WERI-Rb-1 (cell line): ENCODE measurements at regions not wholly inside any gene's neighbourhood (a gene's known extent, or its start where the extent isn't known, plus 50 kb on each side); places are given as distances from the start of the nearest gene placed in this dataset.
"Not testable (repeated sequence)": the region's sequence is repeated elsewhere in the genome, so short reads cannot be mapped to it uniquely, and the experiment has no call there.

ENCODE experiments used
- DNase-seq: peaks from one replicate; pipeline ENCODE4 v3.0.0-alpha.2; 2020
- H3K27ac ChIP-seq: fragments of 250-450 bp; sonication (Bioruptor Pico); 2 replicates; pipeline ENCODE4 v1.5.1; 2020; ENCODE audit warnings: mild to moderate bottlenecking, moderate library complexity
- H3K27me3 ChIP-seq: fragments of 250-450 bp; sonication (Bioruptor Pico); 2 replicates; pipeline ENCODE4 v1.5.1; 2021; ENCODE audit warnings: mild to moderate bottlenecking, low read depth, moderate library complexity; ENCODE audit not compliant: insufficient read depth, severe bottlenecking
- H3K36me3 ChIP-seq: fragments of 250-450 bp; sonication (Bioruptor Pico); 2 replicates; pipeline ENCODE4 v1.5.1; 2020; ENCODE audit warnings: mild to moderate bottlenecking, moderate library complexity
- H3K4me3 ChIP-seq: 2 replicates; pipeline ENCODE4 v1.5.1; 2011; ENCODE audit warnings: low read depth, mild to moderate bottlenecking, control low read depth, low read length
- H3K9me3 ChIP-seq: fragments of 250-450 bp; sonication (Bioruptor Pico); 2 replicates; pipeline ENCODE4 v1.5.1; 2021; ENCODE audit warnings: mild to moderate bottlenecking, moderate library complexity; ENCODE audit not compliant: severe bottlenecking
- TF ChIP-seq, protein P1 (sequence below): IDR thresholded peaks from 2 replicates; pipeline ENCODE4 v1.5.1; 2011; ENCODE audit warnings: low read depth, mild to moderate bottlenecking, control low read depth, inconsistent platforms, low read length

DNA sequence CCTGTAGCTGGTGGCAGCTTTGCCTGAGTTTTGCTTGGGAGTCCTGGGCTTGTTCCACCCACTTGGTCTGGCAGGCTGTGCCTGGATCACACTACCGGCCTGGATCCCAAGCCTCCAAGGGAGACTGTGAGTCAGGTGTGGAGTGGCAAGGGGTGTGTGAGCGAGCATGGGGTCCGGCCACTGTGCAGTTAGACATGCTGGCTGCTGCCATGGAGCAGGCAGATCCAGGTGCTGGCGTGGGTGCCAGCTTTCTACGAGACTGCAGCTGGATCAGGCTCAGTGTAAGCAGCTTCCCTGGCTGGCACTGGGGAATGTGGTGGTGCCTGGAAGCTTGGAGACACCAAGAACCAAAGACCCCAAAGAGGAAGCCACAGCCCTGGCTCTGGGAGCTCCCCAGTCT is 102.0 kb upstream of the BNIP2 start:
- no peaks in the 10 kb centered on the region for H3K36me3 ChIP-seq
- H3K9me3 ChIP-seq: no peaks in the 10 kb centered on the region
- H3K27ac ChIP-seq: no peak overlapping the region
- DNase-seq: no peak
- H3K27me3 ChIP-seq: no peaks in the 10 kb centered on the region
- H3K4me3 ChIP-seq: no peak overlapping the region
- TF ChIP-seq, protein P1, sequence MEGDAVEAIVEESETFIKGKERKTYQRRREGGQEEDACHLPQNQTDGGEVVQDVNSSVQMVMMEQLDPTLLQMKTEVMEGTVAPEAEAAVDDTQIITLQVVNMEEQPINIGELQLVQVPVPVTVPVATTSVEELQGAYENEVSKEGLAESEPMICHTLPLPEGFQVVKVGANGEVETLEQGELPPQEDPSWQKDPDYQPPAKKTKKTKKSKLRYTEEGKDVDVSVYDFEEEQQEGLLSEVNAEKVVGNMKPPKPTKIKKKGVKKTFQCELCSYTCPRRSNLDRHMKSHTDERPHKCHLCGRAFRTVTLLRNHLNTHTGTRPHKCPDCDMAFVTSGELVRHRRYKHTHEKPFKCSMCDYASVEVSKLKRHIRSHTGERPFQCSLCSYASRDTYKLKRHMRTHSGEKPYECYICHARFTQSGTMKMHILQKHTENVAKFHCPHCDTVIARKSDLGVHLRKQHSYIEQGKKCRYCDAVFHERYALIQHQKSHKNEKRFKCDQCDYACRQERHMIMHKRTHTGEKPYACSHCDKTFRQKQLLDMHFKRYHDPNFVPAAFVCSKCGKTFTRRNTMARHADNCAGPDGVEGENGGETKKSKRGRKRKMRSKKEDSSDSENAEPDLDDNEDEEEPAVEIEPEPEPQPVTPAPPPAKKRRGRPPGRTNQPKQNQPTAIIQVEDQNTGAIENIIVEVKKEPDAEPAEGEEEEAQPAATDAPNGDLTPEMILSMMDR: no peak

DNA sequence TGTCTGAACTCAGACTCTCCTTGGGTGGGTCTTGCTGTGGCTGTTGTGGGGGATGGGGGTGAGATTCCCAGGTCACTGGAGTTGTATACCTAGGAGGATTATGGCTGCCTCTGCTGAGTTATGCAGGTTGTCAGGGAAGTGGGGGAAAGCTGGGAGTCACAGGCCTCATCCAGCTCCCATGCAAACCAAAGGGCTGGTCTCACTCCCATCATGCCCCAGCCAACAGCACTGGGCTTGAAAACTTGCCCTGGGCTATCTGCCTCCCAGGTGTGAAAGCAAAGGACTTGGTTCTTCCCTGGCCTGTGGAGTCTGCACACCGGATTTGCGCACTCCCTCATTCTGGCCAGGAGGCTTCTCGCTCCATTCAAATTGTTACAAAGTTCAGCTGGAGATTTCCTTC is 97.3 kb upstream of the BNIP2 start:
- peak overlapping the region; percentile 61 for H3K27ac ChIP-seq
- not testable (repeated sequence) for H3K9me3 ChIP-seq, H3K27me3 ChIP-seq, H3K36me3 ChIP-seq, H3K4me3 ChIP-seq
- DNase-seq: peak; percentile 72

GRCh38 chr15:59785981-59786380 is 96.9 kb upstream of the BNIP2 start:
- not testable (repeated sequence) for H3K9me3 ChIP-seq, H3K4me3 ChIP-seq, DNase-seq, H3K36me3 ChIP-seq, H3K27me3 ChIP-seq
- H3K27ac ChIP-seq: peak overlapping the region; percentile 61

- DNase-seq, H3K4me3 ChIP-seq, H3K9me3 ChIP-seq, H3K36me3 ChIP-seq, H3K27me3 ChIP-seq, H3K27ac ChIP-seq: not testable (repeated sequence)
Measured at GRCh38 chr15:59783774-59784520, 94.8 kb upstream of the BNIP2 start.

GRCh38 chr15:59779110-59779509 is 90.0 kb upstream of the BNIP2 start:
- Histone ChIP-seq H3K27ac (no peak overlapping the region), H3K36me3 (no peaks in the 10 kb centered on the region), H3K9me3 (no peaks in the 10 kb centered on the region), H3K27me3 (no peaks in the 10 kb centered on the region), H3K4me3 (no peak overlapping the region)
- no peak for DNase-seq
- TF ChIP-seq, protein P1: no peak

GRCh38 chr15:59764775-59765174 is 75.7 kb upstream of the BNIP2 start:
- TF ChIP-seq, protein P1: no peak
- Histone ChIP-seq H3K9me3 (no peaks in the 10 kb centered on the region), H3K27ac (no peak overlapping the region), H3K27me3 (no peaks in the 10 kb centered on the region), H3K36me3 (no peaks in the 10 kb centered on the region), H3K4me3 (no peak overlapping the region)
- no peak for DNase-seq

- Histone ChIP-seq H3K27ac (no peak overlapping the region), H3K36me3 (no peaks in the 10 kb centered on the region), H3K4me3 (no peak overlapping the region), H3K9me3 (no peaks in the 10 kb centered on the region), H3K27me3 (no peaks in the 10 kb centered on the region)
- TF ChIP-seq, protein P1: no peak
- DNase-seq: no peak
Measured at GRCh38 chr15:59762558-59762957, 73.4 kb upstream of the BNIP2 start.

GRCh38 chr15:59760256-59760655 is 71.1 kb upstream of the BNIP2 start:
- not testable (repeated sequence) for H3K9me3 ChIP-seq, H3K27me3 ChIP-seq, H3K36me3 ChIP-seq, H3K27ac ChIP-seq, H3K4me3 ChIP-seq, DNase-seq
